ENCODE measurements at regions not wholly inside any gene's neighbourhood (a gene's known extent, or its start where the extent isn't known, plus 50 kb on each side); places are given as distances from the start of the nearest gene placed in this dataset.

DNA sequence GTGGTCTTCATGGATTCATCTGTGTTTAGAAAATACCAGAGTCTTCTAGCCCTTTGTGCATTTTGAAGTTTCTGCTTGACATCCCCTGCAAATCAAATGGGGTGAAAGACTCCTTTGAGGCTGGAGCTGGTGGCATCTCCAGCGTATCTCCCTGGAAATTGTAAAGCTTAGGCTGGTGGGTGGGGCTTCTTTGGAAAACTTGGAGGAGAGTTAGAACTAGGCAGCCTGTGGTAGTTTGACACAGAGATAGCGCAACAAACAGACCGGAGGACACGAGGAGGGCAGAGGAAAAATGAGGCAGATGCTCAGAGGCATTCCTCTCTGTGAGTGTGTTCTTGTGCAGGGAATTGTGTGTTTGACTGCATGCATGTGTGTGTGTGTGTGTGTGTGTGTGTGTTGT is 116.3 kb downstream of the IRX5 start:
- TF ChIP-seq POLR2A (IDR thresholded peaks at IDR 0.05) = no peak
- TF ChIP-seq EP300 (IDR thresholded peaks at IDR 0.05) = no peak

Measured in tibial nerve (tissue), 3 donors.